Liver (tissue), 3 donors: ENCODE measurements at regions not wholly inside any gene's neighbourhood (a gene's known extent, or its start where the extent isn't known, plus 50 kb on each side); places are given as distances from the start of the nearest gene placed in this dataset.

ENCODE experiments used
- CTCF ChIP-seq: fragments of 150-350 bp; IDR thresholded peaks from 2 replicates; pipeline ENCODE4 v1.5.1; 2017; ENCODE audit warnings: improper control_type of control experiment, low read depth, low read length; ENCODE audit not compliant: missing input control
- GABPA ChIP-seq, 2 donors: IDR thresholded peaks in 1 of 2; conservative IDR thresholded peaks in 1 of 2; 2 replicates each; pipeline ENCODE4 v1.6.1; 2016; ENCODE audit warnings: antibody characterized with exemption in 2 of 2, mild to moderate bottlenecking in 1 of 2, moderate library complexity in 1 of 2
- JUND ChIP-seq, 2 donors: IDR thresholded peaks; 2 replicates each; pipeline ENCODE4 v1.6.1; 2016; ENCODE audit warnings: antibody characterized with exemption in 2 of 2
- SP1 ChIP-seq: IDR thresholded peaks from 2 replicates; pipeline ENCODE4 v1.6.1; 2018; ENCODE audit warnings: antibody characterized with exemption, mild to moderate bottlenecking
- TF ChIP-seq, protein P1 (sequence below): IDR thresholded peaks from 2 replicates; pipeline ENCODE4 v1.6.1; 2016; ENCODE audit warnings: antibody characterized with exemption
- donor health status: healthy.
- donor health status: healthy.

- no peak for TF ChIP-seq CTCF
- no peak for TF ChIP-seq JUND (IDR thresholded peaks at IDR 0.05)
- no peak for TF ChIP-seq GABPA (IDR thresholded peaks at IDR 0.05 in 1 of 2, conservative IDR thresholded peaks at IDR 0.05 in 1 of 2)
- TF ChIP-seq SP1, result no peak
- TF ChIP-seq, protein P1, sequence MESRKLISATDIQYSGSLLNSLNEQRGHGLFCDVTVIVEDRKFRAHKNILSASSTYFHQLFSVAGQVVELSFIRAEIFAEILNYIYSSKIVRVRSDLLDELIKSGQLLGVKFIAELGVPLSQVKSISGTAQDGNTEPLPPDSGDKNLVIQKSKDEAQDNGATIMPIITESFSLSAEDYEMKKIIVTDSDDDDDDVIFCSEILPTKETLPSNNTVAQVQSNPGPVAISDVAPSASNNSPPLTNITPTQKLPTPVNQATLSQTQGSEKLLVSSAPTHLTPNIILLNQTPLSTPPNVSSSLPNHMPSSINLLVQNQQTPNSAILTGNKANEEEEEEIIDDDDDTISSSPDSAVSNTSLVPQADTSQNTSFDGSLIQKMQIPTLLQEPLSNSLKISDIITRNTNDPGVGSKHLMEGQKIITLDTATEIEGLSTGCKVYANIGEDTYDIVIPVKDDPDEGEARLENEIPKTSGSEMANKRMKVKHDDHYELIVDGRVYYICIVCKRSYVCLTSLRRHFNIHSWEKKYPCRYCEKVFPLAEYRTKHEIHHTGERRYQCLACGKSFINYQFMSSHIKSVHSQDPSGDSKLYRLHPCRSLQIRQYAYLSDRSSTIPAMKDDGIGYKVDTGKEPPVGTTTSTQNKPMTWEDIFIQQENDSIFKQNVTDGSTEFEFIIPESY, result no peak
Observed at GRCh38 chr4:58303456-58303855, 1193.3 kb upstream of the IGFBP7 start.
